Stomach (tissue), 4 donors: ENCODE measurements at regions not wholly inside any gene's neighbourhood (a gene's known extent, or its start where the extent isn't known, plus 50 kb on each side); places are given as distances from the start of the nearest gene placed in this dataset.

ENCODE experiments used
- POLR2AphosphoS5 ChIP-seq, 3 donors: sonication (generic); formaldehyde crosslinking; IDR thresholded peaks; one replicate each; pipeline ENCODE4 v1.6.1; 2016; ENCODE audit warnings: antibody characterized with exemption in 3 of 3
- TF ChIP-seq, protein P1 (sequence below), 7 experiments: fragments of 450-650 bp in 4 of 7; fragments of 200-600 bp in 3 of 7; sonication (generic) in 3 of 7; IDR thresholded peaks; one replicate each; pipeline ENCODE4 v1.5.1; 2016 to 2019; ENCODE audit warnings: antibody characterized with exemption in 7 of 7, control low read depth in 2 of 7, mild to moderate bottlenecking in 1 of 7

DNA sequence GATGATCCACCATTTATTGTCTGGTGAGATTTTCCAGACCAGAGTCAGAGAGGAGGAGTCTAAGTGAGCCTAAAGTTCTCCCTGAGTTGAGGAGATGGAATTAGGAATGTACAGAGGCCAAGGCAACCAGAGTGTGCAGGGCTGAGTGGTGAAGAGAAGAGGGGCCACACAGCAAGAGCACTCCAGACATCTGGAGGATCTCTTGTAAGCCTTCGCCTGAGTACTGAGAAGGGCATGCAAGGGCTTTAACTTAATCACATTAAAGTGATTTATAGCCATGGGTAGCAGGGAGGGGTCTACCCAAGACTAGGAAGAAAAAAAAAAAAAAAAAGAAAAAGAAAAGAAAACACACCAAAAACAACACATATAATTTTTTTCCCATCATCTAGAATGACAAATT lies 1190.4 kb downstream of the GATA3 start:
- TF ChIP-seq, protein P1, sequence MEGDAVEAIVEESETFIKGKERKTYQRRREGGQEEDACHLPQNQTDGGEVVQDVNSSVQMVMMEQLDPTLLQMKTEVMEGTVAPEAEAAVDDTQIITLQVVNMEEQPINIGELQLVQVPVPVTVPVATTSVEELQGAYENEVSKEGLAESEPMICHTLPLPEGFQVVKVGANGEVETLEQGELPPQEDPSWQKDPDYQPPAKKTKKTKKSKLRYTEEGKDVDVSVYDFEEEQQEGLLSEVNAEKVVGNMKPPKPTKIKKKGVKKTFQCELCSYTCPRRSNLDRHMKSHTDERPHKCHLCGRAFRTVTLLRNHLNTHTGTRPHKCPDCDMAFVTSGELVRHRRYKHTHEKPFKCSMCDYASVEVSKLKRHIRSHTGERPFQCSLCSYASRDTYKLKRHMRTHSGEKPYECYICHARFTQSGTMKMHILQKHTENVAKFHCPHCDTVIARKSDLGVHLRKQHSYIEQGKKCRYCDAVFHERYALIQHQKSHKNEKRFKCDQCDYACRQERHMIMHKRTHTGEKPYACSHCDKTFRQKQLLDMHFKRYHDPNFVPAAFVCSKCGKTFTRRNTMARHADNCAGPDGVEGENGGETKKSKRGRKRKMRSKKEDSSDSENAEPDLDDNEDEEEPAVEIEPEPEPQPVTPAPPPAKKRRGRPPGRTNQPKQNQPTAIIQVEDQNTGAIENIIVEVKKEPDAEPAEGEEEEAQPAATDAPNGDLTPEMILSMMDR (IDR thresholded peaks at IDR 0.05), result no peak
- TF ChIP-seq POLR2AphosphoS5 (IDR thresholded peaks at IDR 0.05), result no peak
